Activated naive CD4-positive, alpha-beta T cell treated with anti-CD3 and anti-CD28 coated beads for 36 hours (primary cell): ENCODE measurements at regions not wholly inside any gene's neighbourhood (a gene's known extent, or its start where the extent isn't known, plus 50 kb on each side); places are given as distances from the start of the nearest gene placed in this dataset.

Source experiments
- CTCF ChIA-PET: fragments of 350-600 bp; sonication (Branson Sonifier 250); formaldehyde crosslinking; loops from one replicate; lab custom pipeline; 2021; ENCODE audit warnings: antibody characterized with exemption; lab: Charles Lee
- DNase-seq: peaks from one replicate; pipeline ENCODE4 v3.0.0-alpha.2; 2020
- H3K27ac Mint-ChIP-seq: one replicate; pipeline ENCODE4 v1.8.0; 2021; ENCODE audit warnings: mild to moderate bottlenecking, mixed read lengths
- H3K27me3 Mint-ChIP-seq: one replicate; pipeline ENCODE4 v1.8.0; 2021; ENCODE audit warnings: low read depth, mixed read lengths
- H3K36me3 Mint-ChIP-seq: one replicate; pipeline ENCODE4 v1.8.0; 2021; ENCODE audit warnings: low read depth, mixed read lengths
- H3K4me1 Mint-ChIP-seq: one replicate; pipeline ENCODE4 v1.8.0; 2021; ENCODE audit warnings: low read depth, mixed read lengths
- H3K4me3 Mint-ChIP-seq: one replicate; pipeline ENCODE4 v1.8.0; 2021; ENCODE audit warnings: mild to moderate bottlenecking, moderate library complexity, mixed read lengths
- H3K9me3 Mint-ChIP-seq: one replicate; pipeline ENCODE4 v1.8.0; 2021; ENCODE audit warnings: mixed read lengths
- intact Hi-C: fragments of 100-400 bp; cut with micrococcal nuclease; formaldehyde crosslinking; loops from one replicate; pipeline ENCODE4 v1.15.1; 2023

- DNase-seq: no peak
- CTCF ChIA-PET: no interaction called here
- no peak overlapping the region for H3K27ac Mint-ChIP-seq
- H3K36me3 Mint-ChIP-seq: no peaks in the 10 kb centered on the region
- no peaks in the 10 kb centered on the region for H3K27me3 Mint-ChIP-seq
- H3K4me3 Mint-ChIP-seq: no peak overlapping the region
- intact Hi-C loops: no loop called here
- H3K4me1 Mint-ChIP-seq: no peaks in the 10 kb centered on the region
- H3K9me3 Mint-ChIP-seq: no peaks in the 10 kb centered on the region
Observed at GRCh38 chr2:145849466-145849865, 1329.5 kb upstream of the ZEB2 start.

GRCh38 chr2:145846982-145847381 is 1327.1 kb upstream of the ZEB2 start:
- H3K9me3 Mint-ChIP-seq: no peaks in the 10 kb centered on the region
- H3K4me3 Mint-ChIP-seq: no peak overlapping the region
- no peak overlapping the region for H3K27ac Mint-ChIP-seq
- CTCF ChIA-PET: no interaction called here
- no peak for DNase-seq
- no peaks in the 10 kb centered on the region for H3K36me3 Mint-ChIP-seq
- intact Hi-C loops: no loop called here
- H3K4me1 Mint-ChIP-seq: no peaks in the 10 kb centered on the region
- H3K27me3 Mint-ChIP-seq: no peaks in the 10 kb centered on the region

GRCh38 chr2:145845923-145846322 is 1326.0 kb upstream of the ZEB2 start:
- CTCF ChIA-PET: no interaction called here
- no peaks in the 10 kb centered on the region for H3K4me1 Mint-ChIP-seq

GRCh38 chr2:145845207-145845894 is 1325.4 kb upstream of the ZEB2 start:
- DNase-seq: no peak
- Mint-ChIP-seq H3K27me3 (no peaks in the 10 kb centered on the region), H3K27ac (no peak overlapping the region), H3K4me1 (no peaks in the 10 kb centered on the region), H3K36me3 (no peaks in the 10 kb centered on the region), H3K9me3 (no peaks in the 10 kb centered on the region), H3K4me3 (no peak overlapping the region)
- CTCF ChIA-PET: no interaction called here
- intact Hi-C loops: no loop called here

More at GRCh38 chr2:145845923-145846322, 1326.0 kb upstream of the ZEB2 start:
- intact Hi-C loops: no loop called here
- Mint-ChIP-seq H3K9me3 (no peaks in the 10 kb centered on the region), H3K4me3 (no peak overlapping the region), H3K27ac (no peak overlapping the region), H3K27me3 (no peaks in the 10 kb centered on the region), H3K36me3 (no peaks in the 10 kb centered on the region)
- no peak for DNase-seq

GRCh38 chr2:145841973-145842372 is 1322.1 kb upstream of the ZEB2 start:
- no peak overlapping the region for H3K4me3 Mint-ChIP-seq
- H3K4me1 Mint-ChIP-seq: no peaks in the 10 kb centered on the region
- no peak for DNase-seq
- H3K27ac Mint-ChIP-seq: no peak overlapping the region
- no peaks in the 10 kb centered on the region for H3K9me3 Mint-ChIP-seq
- CTCF ChIA-PET: no interaction called here
- no peaks in the 10 kb centered on the region for H3K27me3 Mint-ChIP-seq
- no peaks in the 10 kb centered on the region for H3K36me3 Mint-ChIP-seq
- intact Hi-C loops: no loop called here

- H3K36me3 Mint-ChIP-seq: no peaks in the 10 kb centered on the region
- H3K4me1 Mint-ChIP-seq: no peaks in the 10 kb centered on the region
- no peak for DNase-seq
- no peaks in the 10 kb centered on the region for H3K27me3 Mint-ChIP-seq
- CTCF ChIA-PET: no interaction called here
- peaks cover 4% of the 10 kb centered on the region for H3K9me3 Mint-ChIP-seq
- intact Hi-C loops: no loop called here
- no peak overlapping the region for H3K27ac Mint-ChIP-seq
- H3K4me3 Mint-ChIP-seq: no peak overlapping the region
Observed at GRCh38 chr2:145836986-145837385, 1317.1 kb upstream of the ZEB2 start.

GRCh38 chr2:145835665-145836064 is 1315.7 kb upstream of the ZEB2 start:
- no peaks in the 10 kb centered on the region for H3K4me1 Mint-ChIP-seq
- intact Hi-C loops: no loop called here
- DNase-seq: no peak
- CTCF ChIA-PET: no interaction called here
- no peaks in the 10 kb centered on the region for H3K27me3 Mint-ChIP-seq
- H3K27ac Mint-ChIP-seq: no peak overlapping the region
- no peaks in the 10 kb centered on the region for H3K36me3 Mint-ChIP-seq
- H3K4me3 Mint-ChIP-seq: no peak overlapping the region
- peaks cover 4% of the 10 kb centered on the region for H3K9me3 Mint-ChIP-seq

GRCh38 chr2:145832681-145833080 is 1312.8 kb upstream of the ZEB2 start:
- no peak overlapping the region for H3K27ac Mint-ChIP-seq
- CTCF ChIA-PET: interaction anchor here (0.7 kb wide), 1 partner anchor 26 kb away, joined by 3 read pairs; no protein-coding TSS in a partner anchor

GRCh38 chr2:145829931-145830330 is 1310.0 kb upstream of the ZEB2 start:
- intact Hi-C loops: no loop called here
- no peaks in the 10 kb centered on the region for H3K27me3 Mint-ChIP-seq
- no peak overlapping the region for H3K4me3 Mint-ChIP-seq
- no peaks in the 10 kb centered on the region for H3K4me1 Mint-ChIP-seq
- peaks cover 10% of the 10 kb centered on the region for H3K9me3 Mint-ChIP-seq
- CTCF ChIA-PET: interaction anchor here (0.7 kb wide), 1 partner anchor 506 kb away, joined by 4 read pairs; no protein-coding TSS in a partner anchor
- no peaks in the 10 kb centered on the region for H3K36me3 Mint-ChIP-seq
- H3K27ac Mint-ChIP-seq: no peak overlapping the region
- DNase-seq: no peak

More at GRCh38 chr2:145832681-145833080, 1312.8 kb upstream of the ZEB2 start:
- no peak for DNase-seq
- no peaks in the 10 kb centered on the region for H3K4me1 Mint-ChIP-seq
- intact Hi-C loops: no loop called here
- no peaks in the 10 kb centered on the region for H3K36me3 Mint-ChIP-seq
- H3K4me3 Mint-ChIP-seq: no peak overlapping the region
- no peaks in the 10 kb centered on the region for H3K27me3 Mint-ChIP-seq
- H3K9me3 Mint-ChIP-seq: peaks cover 8% of the 10 kb centered on the region

- CTCF ChIA-PET: no interaction called here
- H3K4me1 Mint-ChIP-seq: no peaks in the 10 kb centered on the region
- DNase-seq: no peak
- no peak overlapping the region for H3K27ac Mint-ChIP-seq
- intact Hi-C loops: no loop called here
- H3K27me3 Mint-ChIP-seq: no peaks in the 10 kb centered on the region
- no peak overlapping the region for H3K4me3 Mint-ChIP-seq
- H3K36me3 Mint-ChIP-seq: no peaks in the 10 kb centered on the region
- peaks cover 6% of the 10 kb centered on the region for H3K9me3 Mint-ChIP-seq
Observed at GRCh38 chr2:145827235-145827634, 1307.3 kb upstream of the ZEB2 start.

GRCh38 chr2:145824384-145824783 is 1304.5 kb upstream of the ZEB2 start:
- no peaks in the 10 kb centered on the region for H3K36me3 Mint-ChIP-seq
- H3K4me3 Mint-ChIP-seq: no peak overlapping the region
- no peak overlapping the region for H3K27ac Mint-ChIP-seq
- H3K4me1 Mint-ChIP-seq: no peaks in the 10 kb centered on the region
- intact Hi-C loops: no loop called here
- peaks cover 8% of the 10 kb centered on the region for H3K9me3 Mint-ChIP-seq
- no peaks in the 10 kb centered on the region for H3K27me3 Mint-ChIP-seq
- CTCF ChIA-PET: no interaction called here
- no peak for DNase-seq

- CTCF ChIA-PET: interaction anchor here (1.2 kb wide), 1 partner anchor 21 kb away, joined by 3 read pairs; no protein-coding TSS in a partner anchor
- no peak for DNase-seq
- Mint-ChIP-seq H3K9me3 (peaks cover 8% of the 10 kb centered on the region), H3K27ac (no peak overlapping the region), H3K36me3 (no peaks in the 10 kb centered on the region), H3K4me1 (no peaks in the 10 kb centered on the region), H3K4me3 (no peak overlapping the region), H3K27me3 (no peaks in the 10 kb centered on the region)
- intact Hi-C loops: no loop called here
Observed at GRCh38 chr2:145822892-145823534, 1303.1 kb upstream of the ZEB2 start.

GRCh38 chr2:145820651-145821050 is 1300.7 kb upstream of the ZEB2 start:
- Mint-ChIP-seq H3K4me1 (no peaks in the 10 kb centered on the region), H3K36me3 (no peaks in the 10 kb centered on the region), H3K4me3 (no peak overlapping the region), H3K27ac (no peak overlapping the region), H3K27me3 (no peaks in the 10 kb centered on the region), H3K9me3 (peaks cover 5% of the 10 kb centered on the region)
- DNase-seq: no peak
- intact Hi-C loops: no loop called here
- CTCF ChIA-PET: no interaction called here
